ENCODE measurements at regions not wholly inside any gene's neighbourhood (a gene's known extent, or its start where the extent isn't known, plus 50 kb on each side); places are given as distances from the start of the nearest gene placed in this dataset.
"Not testable (repeated sequence)": the region's sequence is repeated elsewhere in the genome, so short reads cannot be mapped to it uniquely, and the experiment has no call there.

DNA sequence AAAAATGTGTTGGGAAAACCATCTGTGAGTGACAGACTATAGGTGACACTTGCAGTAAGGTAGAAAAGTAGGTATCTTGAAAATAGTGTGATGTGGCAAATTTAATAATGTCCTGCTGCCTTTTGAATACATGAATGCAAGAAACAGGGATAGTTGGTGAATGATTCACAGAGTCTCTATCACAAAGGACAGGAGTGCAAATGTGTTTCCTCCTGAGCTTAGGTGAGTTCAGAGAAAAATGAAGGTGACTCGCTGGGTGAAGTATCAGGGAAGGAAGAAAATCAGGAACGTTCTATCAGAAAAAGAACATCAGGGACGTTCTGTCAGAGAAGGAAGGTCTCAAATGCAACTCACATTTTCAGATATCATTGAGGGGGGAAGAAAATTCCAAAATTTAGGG, 557.8 kb upstream of the SLC35B3 start:
- DNase-seq (ENCODE audit: low spot score) = no peak

DNA sequence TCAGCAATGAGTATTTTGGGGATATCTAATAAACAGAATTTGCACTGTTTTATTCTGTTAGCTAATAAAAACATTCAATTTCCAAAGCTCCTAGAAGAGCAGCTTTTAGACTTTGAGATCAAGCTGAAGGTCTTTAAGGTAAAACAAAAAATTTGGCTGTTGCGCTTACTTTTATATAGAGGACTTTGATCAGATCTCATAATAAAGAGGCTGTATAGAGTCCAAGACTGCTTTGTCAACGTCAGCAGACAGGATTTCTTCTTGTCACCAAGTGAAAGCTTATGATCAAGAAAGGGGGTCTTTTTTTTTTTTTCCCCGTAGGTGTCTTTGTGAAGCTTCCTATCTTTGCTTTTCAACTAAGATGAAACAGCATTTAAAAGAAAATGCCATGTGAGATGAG, 556.5 kb upstream of the SLC35B3 start:
- no peak for DNase-seq (ENCODE audit: low spot score)

DNA sequence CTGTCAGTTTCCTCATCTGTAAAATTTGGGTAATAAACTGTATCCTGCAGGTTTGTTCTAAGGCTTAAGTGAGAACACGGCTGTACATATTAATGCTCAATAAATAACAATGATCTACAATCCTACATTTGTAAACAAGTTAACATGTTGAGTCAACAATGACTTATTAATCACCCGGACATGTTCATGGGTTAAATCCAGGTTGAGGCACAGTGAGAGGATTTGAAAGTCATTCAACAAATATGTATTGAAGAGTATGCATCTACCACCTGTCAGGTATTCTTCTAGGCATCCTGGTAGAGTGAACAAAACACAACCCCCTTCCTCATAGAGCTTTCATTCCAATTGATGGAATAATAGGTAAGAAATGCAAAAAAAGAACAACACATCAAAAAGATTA, 554.7 kb upstream of the SLC35B3 start:
- no peak for DNase-seq (ENCODE audit: low spot score)

DNA sequence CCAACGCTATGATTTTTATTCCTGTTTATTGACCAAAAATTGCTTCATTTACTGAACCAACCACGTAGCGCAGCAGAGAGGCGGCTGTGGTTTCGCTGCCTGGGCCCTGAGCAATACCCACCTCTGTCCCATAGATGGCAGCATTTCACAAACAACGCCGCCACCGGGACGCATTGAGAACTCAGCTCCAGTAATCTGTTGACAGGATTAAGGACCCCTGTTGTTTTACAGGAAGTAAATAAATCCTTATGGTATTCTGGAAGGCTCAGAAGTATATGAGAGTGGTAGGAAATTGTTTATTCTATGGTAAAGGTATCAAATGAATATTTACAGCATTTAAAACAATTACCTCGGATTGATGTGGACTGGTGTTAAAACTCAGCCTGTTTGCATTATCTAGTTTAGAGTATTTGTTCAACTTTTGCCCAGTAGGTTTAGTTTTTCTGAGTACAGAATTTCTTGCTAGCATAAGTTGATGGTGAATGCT, 547.9 kb upstream of the SLC35B3 start:
- peak; percentile 86 for DNase-seq (ENCODE audit: low spot score)

DNA sequence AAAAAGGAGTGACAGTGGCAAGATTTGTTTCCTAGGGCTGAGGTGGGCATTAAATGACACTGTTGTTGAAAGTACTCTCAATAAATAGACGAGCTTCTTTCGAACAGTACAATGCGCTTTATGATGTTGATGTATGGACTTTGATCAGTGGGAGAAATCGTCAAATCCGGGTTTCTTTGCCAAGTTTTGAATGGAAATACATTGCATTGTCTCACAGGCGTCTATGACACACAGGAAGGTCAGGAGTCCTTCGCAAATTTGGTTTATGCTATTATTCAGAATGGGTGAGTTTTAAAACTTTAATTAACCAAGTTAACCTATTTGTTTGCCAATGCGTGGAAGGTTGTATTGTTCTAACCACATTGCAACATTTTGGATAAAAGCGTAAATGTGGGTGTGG, 547.3 kb upstream of the SLC35B3 start:
- DNase-seq (ENCODE audit: low spot score) = no peak

DNA sequence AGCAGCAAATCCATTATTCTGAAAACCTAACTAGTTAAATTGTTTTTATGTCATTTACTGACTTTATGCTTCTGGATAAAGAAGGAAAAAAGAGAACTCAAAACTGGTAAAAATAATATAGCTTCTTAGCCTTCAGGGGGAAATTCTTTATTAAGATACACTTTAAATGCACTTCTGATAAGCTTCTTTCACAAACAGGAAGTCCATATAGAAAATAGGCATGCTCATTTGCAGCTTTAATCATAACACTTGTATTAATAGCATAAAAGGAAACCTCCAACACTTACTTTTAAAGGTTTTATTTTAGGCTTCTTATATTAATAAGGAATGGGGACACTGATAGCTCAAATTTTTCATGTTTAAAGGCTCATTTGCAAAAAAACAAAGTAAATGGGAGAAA, 538.0 kb upstream of the SLC35B3 start:
- no peak for DNase-seq (ENCODE audit: low spot score)

DNA sequence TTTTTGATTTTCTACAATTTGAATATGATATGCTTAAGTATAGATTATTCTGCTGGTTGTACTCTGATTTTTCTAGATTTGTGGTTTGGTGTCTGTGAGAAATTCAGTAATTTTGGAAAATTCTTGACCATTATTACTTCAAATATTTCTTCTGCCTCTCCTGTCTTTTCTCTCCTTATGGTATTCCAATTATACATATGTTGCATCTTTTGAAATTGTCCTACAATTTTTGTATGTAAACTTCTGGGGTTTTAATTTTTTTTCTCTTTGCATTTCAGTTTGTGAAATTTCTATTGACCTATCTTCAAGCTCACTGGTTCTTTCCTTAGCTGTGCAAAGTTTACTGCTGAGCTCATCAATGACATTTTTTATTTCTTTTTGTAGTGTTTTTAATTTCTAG, 534.4 kb upstream of the SLC35B3 start:
- DNase-seq (ENCODE audit: low spot score) = no peak

DNA sequence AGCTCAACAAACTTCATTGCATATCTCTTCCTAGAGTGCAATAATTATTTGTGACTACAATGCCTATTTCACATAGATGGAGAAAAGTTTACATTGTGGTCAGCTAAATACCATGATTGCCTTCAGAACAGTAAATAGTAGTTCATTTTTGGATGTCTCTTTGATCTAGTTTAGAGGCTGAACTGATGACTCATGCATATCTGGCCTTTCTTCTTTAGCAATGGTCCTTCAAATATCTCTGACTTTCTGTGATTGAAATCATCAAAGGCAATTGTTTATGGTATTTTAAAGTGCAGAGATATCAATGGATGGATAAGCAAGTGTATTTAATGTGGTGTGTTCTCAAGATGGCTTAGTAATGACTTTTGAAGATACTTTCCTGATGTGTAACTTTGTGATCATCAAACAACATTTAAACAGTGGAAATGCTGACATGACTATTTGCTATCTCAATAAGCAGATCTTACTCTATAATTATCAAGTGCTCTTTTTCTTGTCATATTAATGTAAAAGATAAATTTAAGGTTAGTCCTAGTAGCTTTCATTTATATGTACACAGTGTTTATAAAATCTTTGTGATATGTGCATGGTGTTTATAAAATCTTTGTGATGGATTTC, 523.7 kb upstream of the SLC35B3 start:
- no peak for DNase-seq (ENCODE audit: low spot score)

DNA sequence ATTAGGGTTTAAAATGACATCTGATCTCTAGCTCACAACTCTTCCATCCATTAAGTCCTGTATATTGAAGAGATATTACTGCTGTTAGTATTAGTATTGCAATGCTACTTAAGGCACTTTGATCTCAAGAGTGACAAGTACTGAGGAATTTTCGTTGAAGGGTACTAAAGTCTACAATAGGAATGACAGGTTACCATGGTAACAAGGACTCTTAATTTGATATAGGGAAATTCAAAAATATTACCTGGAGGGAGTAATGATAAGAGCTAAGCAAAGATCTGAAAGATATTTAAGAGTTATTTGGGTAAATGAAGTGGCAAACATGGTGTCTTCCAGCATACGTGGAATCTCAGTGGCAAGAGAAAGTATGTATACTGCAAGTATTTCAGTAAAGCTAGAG, 518.0 kb upstream of the SLC35B3 start:
- no peak for DNase-seq (ENCODE audit: low spot score)

DNA sequence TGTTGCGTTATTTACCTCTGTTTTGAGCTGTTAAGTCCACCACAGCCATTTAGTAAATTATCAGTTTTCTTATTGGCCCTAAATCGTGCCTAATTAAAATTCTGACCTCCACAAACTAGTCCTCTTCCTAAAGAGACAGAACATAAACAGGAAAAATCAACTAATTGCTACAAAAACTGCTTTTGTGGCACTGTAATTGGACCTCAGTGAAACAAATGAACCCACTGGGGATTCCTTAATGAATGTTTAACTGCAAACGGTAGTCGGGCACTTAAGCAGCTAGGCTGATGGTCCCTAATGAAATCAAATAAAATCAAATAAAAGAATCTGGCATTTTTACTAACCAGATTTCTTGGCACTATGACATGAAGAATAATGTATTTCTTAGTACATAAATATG, 513.4 kb upstream of the SLC35B3 start:
- DNase-seq (ENCODE audit: low spot score) = no peak

DNA sequence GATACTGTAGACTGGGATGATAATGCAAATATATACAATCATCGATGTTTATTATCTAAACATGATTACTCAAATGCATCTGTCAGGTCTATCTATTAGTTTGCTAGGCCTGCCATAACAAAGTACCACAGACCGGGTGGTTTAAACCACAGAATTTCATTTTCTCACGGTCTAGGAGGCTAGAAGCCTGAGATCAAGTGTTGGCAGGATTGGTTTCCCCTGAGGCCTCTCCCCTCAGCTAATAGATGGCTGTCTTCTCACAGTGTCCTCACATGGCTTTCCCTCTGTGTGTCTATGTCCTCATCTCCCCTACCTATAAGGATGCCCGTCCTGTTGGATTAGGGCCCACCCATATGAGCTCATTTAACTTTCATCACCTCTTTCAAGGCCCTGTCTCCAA, 512.6 kb upstream of the SLC35B3 start:
- no peak for DNase-seq (ENCODE audit: low spot score)

DNA sequence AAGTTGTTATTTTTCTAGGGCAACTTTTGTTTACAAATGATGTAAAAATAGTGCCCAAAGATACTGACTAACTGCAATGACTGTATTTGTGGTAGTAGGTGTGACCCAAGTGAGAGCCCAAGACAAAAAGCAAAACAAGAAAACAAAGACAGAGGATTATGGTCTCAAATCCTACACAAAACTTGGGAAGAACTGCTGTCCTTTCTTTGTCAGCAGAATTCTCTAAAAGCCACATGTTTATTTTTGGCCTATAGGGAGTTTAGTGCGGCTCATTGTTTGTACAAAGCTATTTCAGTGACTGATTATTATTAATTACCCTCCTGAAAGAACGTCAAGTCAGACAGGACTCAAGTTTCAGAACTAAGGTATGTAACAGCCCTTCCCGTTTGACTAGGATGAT, 509.2 kb upstream of the SLC35B3 start:
- DNase-seq (ENCODE audit: low spot score) = no peak

DNA sequence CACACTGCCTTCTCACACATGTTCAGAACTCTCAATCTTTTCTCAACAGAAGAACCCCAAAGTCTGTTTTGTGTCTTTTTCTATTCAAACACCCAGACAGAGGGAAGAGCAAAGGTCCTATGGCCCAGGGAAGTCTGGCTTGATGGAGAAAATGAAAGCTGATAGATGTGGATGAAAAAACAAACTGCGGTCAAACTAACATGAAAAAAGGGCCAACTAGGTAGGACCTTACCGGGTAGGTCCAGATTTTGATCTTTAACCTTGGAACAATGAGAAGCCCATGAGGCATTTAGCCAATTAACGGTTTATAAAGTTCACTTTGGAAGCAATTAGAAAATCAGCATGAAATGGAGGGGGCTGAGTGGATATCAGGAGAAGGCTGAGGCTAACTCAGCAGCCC, 507.7 kb upstream of the SLC35B3 start:
- DNase-seq (ENCODE audit: low spot score) = no peak

DNA sequence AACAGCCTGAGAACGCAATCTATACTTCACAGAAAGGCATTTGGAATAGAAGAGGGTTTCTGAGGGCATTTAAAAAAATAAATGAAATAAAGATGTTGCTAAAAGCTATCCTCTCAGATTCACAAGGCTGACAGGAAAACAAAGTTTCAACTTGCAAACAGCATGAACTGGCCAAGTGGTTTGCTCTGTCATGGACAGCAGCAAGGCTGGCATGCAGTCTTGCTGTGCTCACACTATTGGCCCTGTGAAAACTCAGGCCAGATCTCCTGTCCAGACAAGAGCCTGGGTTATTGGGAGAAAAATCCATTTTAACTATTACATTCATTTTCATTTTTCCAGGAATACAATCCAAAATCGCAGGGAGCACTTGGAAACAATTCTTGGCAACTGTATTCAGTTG, 506.2 kb upstream of the SLC35B3 start:
- DNase-seq (ENCODE audit: low spot score) = no peak

DNA sequence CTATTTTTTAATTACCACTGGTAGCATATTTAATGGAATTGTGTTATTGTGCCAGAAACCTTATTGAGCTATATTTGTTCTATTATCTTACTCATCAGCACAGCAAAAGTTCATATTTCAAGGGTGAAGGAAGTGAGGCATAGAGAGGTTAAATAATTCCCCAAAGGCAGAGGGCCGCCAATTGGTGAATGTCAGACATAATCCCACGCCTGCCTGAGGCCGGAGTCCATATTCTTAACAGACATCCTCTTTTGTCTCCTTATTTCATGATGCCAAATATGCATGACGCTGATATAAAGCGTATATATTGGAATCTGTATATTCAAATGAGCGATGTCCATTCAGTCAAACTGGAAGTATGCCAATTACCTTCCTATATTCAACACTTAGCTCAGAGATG, 505.0 kb upstream of the SLC35B3 start:
- no peak for DNase-seq (ENCODE audit: low spot score)

DNA sequence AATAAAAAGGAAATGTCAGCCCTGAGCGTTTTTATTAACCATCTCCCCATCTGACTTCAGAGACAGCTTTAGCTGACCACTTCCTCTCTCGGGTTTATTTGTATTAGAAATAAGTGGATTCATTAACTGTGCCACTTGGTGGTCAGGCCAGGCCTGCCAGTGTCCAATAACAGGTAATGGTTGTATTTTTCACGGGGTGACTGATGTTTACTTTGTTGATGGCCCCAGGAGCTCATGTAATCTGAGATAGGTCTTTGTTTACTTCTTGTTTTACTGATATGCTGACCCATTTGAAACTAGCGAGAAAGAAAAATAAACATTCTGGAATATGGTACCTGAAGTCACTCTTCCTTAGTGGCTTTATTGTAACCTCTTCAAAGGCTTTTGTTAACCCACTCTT, 504.3 kb upstream of the SLC35B3 start:
- no peak for DNase-seq (ENCODE audit: low spot score)

DNA sequence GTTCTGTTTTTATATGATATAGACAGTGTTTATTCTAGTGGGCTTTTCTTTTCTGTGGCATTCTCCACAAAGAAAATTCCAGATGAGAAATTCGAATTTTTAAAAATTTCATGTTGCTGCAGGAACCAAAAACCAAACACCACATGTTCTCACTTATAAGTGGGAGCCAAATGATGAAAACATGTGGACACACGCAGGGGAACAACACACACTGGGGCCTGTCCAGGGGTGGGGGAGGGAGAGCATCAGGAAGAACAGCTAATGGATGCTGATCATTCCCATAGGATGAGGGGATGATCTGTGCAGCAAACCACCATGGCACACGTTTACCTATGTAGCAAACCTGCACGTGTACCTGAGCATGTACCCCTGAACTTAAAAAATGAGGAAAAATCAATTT, 499.0 kb upstream of the SLC35B3 start:
- DNase-seq (ENCODE audit: low spot score) = no peak

DNA sequence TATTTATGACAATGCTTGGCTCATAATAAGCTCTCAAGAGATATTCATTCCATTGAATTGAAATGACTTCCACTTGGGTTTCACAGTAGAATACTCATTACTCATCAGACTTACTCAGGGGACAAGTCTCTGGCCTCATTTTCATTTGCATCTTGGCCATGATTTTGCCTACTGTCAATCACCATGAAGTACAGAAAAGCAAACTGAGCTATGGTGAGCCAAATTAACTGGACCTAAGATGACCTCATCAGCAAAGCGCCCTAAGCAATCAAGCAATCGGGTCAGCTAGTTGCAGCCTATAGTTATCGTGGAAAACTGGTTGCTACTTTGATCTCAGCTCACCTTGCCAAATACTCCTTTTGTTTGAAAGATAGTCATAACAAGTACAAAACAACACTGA, 494.7 kb upstream of the SLC35B3 start:
- no peak for DNase-seq (ENCODE audit: low spot score)

DNA sequence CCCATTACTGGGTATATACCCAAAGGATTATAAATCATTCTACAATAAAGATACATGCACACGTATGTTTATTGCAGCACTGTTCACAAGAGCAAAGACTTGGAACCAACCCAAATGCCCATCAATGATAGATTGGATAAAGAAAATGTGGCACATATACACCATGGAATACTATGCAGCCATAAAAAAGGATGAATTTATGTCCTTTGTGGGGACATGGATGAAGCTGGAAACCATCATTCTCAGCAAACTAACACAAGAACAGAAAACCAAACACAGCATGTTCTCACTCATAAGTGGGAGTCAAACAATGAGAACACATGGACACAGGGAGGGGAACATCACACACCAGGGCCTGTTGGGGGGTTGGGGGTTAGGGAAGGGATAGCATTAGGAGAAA, 484.9 kb upstream of the SLC35B3 start:
- DNase-seq (ENCODE audit: low spot score) = not testable (repeated sequence)

DNA sequence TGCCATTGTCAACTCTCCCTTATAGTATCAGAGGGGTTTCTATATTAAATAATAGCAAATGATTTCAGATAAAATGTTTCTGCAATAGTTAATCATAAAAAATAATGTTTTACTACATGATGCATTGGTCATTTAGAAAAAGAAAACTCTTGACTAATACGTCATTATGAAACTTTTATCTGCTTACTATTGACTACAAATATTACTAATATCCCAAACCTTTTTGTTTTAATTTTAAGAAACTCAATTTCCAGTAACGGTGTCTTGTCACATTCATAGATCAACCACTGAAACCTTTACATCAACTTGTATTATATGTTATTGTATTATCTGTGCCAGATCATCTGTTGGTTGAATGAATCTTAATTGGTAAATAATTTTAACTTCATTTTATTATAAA, 482.9 kb upstream of the SLC35B3 start:
- no peak for DNase-seq (ENCODE audit: low spot score)

DNA sequence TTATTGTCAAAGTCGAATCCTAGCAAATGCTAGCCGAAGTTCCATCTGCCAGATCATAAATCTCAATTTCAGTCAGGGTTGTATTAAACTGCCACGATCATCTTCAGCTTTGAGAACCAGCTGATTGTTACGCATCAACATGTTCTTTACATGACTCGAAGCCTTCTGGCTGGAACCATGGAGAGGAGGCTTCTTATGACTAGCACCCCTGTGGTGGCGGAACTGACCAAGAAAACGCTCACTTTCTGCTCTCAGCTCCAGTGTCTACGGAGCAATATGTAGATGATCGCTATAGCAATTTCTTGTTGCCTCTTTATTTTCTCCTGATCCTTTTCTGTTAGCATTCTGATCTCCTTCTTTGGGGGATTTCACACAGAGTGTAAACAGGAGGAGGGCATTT, 479.4 kb upstream of the SLC35B3 start:
- DNase-seq (ENCODE audit: low spot score) = no peak

DNA sequence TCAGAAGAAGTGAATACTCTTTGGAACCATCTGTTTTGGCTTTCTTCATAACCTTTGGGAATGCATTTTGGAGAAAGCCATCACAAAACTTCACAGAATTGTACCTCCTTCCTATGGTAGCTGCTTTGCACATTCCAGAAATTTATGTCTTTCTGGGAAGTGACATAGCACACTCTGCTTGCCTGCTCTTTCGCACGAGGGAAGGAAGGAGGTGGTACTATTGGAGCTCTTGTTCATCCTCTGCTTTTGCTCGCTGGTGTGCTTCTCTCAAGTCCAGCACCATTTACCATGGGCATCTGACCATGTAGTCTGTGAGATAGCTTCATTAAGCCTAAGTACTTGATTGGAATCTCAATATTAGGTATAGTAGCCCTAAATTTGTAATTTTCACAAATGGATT, 473.3 kb upstream of the SLC35B3 start:
- no peak for DNase-seq (ENCODE audit: low spot score)

DNA sequence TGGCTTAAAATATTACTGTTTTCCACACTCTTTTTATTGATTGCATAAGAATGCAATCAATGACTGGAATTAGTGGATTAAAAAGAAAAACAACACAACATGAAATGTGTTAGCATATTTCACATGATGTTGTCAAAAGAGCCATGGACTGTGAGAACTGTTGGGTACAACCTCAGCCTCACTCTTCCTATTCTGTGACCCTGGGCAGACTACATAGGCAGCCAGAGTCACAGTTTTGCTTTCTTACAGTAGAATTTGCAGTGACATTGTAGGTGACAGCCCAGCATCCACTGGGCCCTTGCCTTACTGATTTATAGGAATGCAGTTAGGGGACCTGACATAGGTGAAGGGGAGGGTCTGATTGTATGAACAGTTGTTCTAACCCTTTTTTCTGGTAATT, 471.4 kb upstream of the SLC35B3 start:
- DNase-seq (ENCODE audit: low spot score) = no peak

DNA sequence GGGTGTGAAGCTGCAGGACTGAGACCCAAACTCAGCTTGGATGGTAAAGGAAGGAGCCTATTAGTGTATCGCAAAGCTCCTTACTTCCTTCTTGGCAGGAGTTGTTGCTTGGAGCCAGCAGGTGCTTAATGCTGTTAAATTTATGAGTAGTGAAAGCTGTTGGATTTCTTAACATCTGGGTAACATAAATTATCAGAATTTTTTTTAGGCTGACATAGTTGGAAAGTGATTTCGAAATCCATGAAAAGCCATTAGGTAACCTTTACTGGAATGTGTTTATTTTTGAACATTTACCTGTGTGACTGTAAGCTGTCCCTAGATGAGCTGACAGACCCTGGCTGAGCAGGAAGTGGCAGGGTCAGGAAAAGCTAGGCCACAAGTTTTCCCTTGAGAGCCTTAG, 470.4 kb upstream of the SLC35B3 start:
- DNase-seq (ENCODE audit: low spot score) = no peak

DNA sequence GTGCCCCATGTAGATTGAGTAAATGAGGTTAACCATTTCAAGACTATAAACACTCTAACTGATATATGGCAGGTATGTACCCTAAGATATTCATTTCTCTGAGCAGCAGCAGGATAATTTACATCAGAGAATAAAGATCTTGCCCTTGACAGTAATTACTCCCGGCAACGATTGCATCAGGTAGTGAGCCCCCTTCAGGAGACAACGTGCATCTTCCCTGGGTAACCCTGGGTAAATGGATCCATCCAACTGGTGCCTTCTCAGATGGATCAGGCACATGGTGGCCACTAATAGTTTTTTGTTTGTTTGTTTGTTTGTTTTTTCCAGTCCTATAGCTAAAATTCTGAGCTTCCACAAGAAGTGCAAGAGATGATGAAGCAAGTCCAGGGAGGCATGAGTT, 469.4 kb upstream of the SLC35B3 start:
- DNase-seq (ENCODE audit: low spot score) = peak; percentile 60

All from D341Med (cell line).